ENCODE measurements at regions not wholly inside any gene's neighbourhood (a gene's known extent, or its start where the extent isn't known, plus 50 kb on each side); places are given as distances from the start of the nearest gene placed in this dataset.

GRCh38 chr20:56925082-56925830, 296.1 kb downstream of the TFAP2C start:
- no peak for DNase-seq (ENCODE audit: low read depth in 2 of 2)

GRCh38 chr20:56925831-56926170, 296.7 kb downstream of the TFAP2C start:
- DNase-seq (ENCODE audit: low read depth in 2 of 2) = no peak

- no peak for DNase-seq (ENCODE audit: low read depth in 2 of 2)
These were observed 297.4 kb downstream of the TFAP2C start for GRCh38 chr20:56926501-56926900.

GRCh38 chr20:56927127-56927526, 298.0 kb downstream of the TFAP2C start:
- no peak for DNase-seq (ENCODE audit: low read depth in 2 of 2)

GRCh38 chr20:56928007-56928406, 298.9 kb downstream of the TFAP2C start:
- DNase-seq (ENCODE audit: low read depth in 2 of 2) = no peak

- DNase-seq (ENCODE audit: low read depth in 2 of 2) = no peak
These were observed 300.5 kb downstream of the TFAP2C start for GRCh38 chr20:56929606-56930005.

- no peak for DNase-seq (ENCODE audit: low read depth in 2 of 2)
These were observed 301.8 kb downstream of the TFAP2C start for GRCh38 chr20:56930876-56931275.

GRCh38 chr20:56932575-56933330, 303.6 kb downstream of the TFAP2C start:
- no peak for DNase-seq (ENCODE audit: low read depth in 2 of 2)

GRCh38 chr20:56933331-56933698, 304.2 kb downstream of the TFAP2C start:
- DNase-seq (ENCODE audit: low read depth in 2 of 2) = no peak

GRCh38 chr20:56934888-56935287, 305.8 kb downstream of the TFAP2C start:
- no peak for DNase-seq (ENCODE audit: low read depth in 2 of 2)

GRCh38 chr20:56940466-56940865, 311.4 kb downstream of the TFAP2C start:
- DNase-seq (ENCODE audit: low read depth in 2 of 2) = no peak

GRCh38 chr20:56941101-56941686, 312.1 kb downstream of the TFAP2C start:
- DNase-seq (ENCODE audit: low read depth in 2 of 2) = no peak

- DNase-seq (ENCODE audit: low read depth in 2 of 2) = no peak
These were observed 315.1 kb downstream of the TFAP2C start for GRCh38 chr20:56943946-56944945.

GRCh38 chr20:56945057-56945456, 316.0 kb downstream of the TFAP2C start:
- DNase-seq (ENCODE audit: low read depth in 2 of 2) = no peak

- DNase-seq (ENCODE audit: low read depth in 2 of 2) = no peak
These were observed 316.8 kb downstream of the TFAP2C start for GRCh38 chr20:56945901-56946300.

- no peak for DNase-seq (ENCODE audit: low read depth in 2 of 2)
These were observed 317.1 kb downstream of the BMP7 start for GRCh38 chr20:56949318-56949717.

- DNase-seq (ENCODE audit: low read depth in 2 of 2) = no peak
These were observed 314.0 kb downstream of the BMP7 start for GRCh38 chr20:56952258-56953047.

GRCh38 chr20:56953048-56953586, 313.3 kb downstream of the BMP7 start:
- DNase-seq (ENCODE audit: low read depth in 2 of 2) = no peak

- no peak for DNase-seq (ENCODE audit: low read depth in 2 of 2)
These were observed 311.6 kb downstream of the BMP7 start for GRCh38 chr20:56954797-56955196.

GRCh38 chr20:56955680-56956079, 310.8 kb downstream of the BMP7 start:
- no peak for DNase-seq (ENCODE audit: low read depth in 2 of 2)

- no peak for DNase-seq (ENCODE audit: low read depth in 2 of 2)
These were observed 309.9 kb downstream of the BMP7 start for GRCh38 chr20:56956534-56956933.

Data from stimulated activated CD8-positive, alpha-beta memory T cell treated with anti-CD3 and anti-CD28 coated beads, Interleukin-15, amount 100 ng/mL, for 48 hours (primary cell).